Right renal cortex interstitium (tissue), 3 donors: ENCODE measurements at regions not wholly inside any gene's neighbourhood (a gene's known extent, or its start where the extent isn't known, plus 50 kb on each side); places are given as distances from the start of the nearest gene placed in this dataset.

Experiments
- DNase-seq, 3 donors: peaks; one replicate each; pipeline ENCODE4 v3.0.0-alpha.2; 2013; ENCODE audit warnings: low read depth in 3 of 3, low spot score in 2 of 3

DNA sequence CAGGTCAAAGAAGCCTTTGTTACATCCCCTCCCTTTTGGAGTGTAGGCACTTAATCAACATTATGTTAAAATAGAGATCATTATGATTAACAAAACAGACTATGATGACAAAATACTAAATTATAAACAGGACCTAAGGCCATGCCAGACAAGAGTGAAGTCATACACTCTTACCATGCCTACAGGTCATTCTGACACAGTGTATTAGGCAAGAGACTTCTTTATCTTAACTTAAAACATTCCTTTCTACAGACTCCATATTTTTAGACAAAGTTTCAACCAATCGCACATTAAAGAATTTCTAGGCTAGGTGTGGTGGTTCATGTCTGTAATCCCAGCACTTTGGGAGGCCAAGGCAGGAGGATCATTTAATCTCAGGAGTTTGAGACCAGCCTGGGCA, 128.6 kb upstream of the SLC34A2 start:
- DNase-seq: no peak

DNA sequence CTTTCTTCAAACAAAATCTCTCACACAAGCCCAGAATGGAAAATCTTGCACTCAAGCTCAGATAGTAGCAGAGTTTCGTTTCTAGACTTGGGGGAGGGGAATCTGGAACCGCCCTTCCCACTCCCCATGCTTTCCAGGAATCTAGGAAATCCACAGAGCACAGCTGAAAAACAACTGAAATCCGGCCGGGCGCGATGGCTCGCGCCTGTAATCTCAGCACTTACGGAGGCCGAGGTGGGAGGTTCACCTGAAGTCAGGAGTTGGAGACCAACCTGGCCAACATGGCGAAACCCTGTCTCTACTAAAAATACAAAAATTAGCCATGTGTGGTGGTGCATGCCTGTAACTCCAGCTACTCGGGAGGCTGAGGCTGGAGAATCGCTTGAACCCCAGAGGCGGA, 127.3 kb upstream of the SLC34A2 start:
- no peak for DNase-seq

DNA sequence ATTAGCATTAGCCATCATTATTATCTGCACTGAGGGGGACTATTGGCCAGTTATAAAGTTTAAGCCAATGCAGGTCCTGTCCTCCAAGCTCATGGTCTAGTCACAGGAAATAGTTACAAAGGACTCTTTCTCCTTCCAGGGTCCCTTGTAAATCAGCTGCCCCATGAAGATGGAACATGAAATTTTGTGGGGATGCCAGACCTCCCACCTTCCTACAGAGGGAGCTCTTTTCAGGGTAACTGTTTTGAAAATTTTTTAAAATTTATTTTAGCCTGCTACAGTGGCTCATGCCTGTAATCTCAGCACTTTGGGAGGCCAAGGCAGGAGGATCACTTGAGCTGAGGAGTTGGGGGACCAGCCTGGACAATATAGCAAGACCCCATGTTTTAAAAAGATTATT, 124.4 kb upstream of the SLC34A2 start:
- DNase-seq: no peak

DNA sequence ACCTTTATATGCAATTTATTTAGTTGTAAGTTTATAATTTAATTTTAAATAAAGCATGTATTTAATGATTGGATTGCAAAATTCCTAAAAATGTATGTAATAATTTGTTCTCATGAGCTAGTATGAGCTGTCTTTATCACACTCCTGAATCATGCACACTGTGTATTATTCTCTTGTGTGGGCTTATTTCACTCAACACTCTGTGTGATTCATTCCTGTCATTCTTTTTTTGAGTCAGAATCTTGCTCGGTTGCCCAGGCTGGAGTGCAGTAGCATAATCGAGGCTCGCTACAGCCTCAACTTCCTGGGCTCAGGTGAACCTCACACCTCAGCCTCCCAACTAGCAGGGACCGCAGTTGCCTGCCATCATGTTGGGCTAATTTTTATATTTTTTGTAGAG, 123.1 kb upstream of the SLC34A2 start:
- DNase-seq: no peak

DNA sequence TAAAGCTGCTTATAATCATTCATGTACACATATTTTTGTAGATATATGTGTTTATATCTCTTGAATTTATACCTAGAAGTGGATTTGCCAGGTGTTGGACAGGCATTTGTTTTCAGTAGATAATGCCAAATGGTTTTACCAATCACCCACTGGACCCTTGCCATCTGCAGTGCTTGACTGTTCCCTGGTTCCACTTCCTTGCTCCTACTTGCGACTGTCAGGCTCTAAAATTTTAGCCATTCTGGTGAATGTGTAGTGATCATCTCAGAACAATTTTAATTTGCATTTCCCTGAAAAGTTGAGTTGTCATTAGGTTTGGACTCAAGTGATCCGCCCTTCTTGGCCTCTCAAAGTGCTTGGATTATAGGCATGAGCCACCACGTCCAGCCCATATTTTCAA, 122.4 kb upstream of the SLC34A2 start:
- no peak for DNase-seq

DNA sequence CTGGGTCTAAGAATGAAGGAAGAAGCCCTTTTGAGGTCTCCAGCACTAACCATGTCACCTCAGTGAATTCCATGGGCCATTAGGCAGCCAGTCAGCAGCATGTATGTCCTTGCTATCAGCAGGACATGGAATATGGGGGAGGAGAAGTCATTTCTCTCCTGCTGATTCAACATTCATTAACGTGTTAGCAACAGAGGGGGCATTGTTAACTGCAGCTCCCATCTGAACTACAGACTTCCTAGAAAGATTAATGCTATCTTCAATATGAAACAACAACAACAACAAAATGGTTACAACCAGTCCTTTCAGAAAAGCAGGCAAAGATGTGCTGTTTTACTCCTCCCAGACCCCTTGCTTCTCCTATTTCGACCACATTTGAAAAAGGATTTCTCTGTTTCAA, 120.4 kb upstream of the SLC34A2 start:
- peak in 2 of 3 donors; percentile 37 to 38 for DNase-seq

DNA sequence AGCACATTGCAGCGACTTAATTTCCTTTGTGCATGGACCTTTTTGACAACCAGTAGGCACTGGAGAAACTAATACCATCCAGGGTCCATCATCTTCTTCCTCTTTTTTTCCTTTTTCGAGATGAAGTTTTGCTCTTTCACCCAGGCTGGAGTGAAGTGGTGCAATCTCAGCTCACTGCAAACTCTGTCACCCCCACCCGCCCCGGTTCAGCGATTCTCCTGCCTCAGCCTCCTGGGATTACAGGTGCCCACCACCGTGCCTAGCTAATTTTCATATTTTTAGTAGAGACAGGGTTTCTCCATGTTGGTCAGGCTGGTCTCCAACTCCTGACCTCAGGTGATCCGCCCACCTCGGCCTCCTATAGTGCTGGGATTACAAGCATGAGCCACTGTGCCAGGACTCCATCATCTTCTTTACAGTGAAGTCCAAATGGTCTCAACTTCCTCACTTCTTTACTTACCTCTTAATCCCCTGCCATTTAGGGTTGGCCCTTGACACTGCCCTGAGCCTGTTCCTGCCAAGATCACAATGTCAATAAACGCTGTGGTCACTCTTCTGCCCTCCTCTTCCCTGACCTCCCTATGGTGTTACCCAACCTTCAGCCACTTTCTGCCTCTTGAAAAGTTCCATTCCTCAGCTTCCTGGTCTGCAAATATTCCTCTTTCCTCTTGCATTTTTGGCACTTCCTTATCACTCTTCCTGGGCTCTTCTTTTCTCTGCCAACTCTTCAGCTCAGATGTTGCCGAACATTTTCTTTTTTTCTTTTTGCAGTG, 119.8 kb upstream of the SLC34A2 start:
- no peak for DNase-seq

DNA sequence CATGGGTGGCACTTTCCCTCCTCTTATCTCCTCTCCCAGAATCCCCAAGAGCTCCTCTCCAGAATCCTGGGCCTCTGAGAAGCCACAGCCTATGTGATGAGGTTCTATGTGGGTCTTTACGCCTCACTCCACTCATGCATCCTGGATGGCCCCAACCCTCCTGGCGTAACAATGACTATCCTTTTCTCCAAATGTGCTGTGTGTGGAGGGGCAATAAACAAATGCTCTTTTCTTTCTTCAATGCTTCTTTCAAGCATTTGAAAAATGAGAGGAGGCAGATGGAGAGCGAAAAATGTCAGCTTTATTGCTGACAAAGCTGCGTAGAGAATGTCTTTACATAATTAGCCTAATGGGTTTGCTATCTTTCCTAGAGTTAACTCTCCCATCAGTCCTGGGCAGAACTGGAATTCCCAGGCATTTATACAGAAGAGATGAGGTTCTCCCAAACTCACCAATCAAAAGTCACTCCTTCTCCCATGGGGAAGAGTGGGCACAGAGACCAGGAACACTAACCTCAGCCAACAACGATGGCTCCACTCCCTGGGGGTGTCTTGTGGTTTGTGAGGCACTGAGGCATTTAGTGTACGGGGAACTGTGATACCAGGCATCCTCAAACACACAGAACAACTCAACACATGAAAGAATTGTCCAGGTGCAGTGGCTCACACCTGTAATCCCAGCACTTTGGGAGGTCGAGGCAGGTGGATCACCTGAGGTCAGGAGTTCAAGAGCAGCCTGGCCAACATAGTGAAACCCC, 118.9 kb upstream of the SLC34A2 start:
- DNase-seq: no peak

DNA sequence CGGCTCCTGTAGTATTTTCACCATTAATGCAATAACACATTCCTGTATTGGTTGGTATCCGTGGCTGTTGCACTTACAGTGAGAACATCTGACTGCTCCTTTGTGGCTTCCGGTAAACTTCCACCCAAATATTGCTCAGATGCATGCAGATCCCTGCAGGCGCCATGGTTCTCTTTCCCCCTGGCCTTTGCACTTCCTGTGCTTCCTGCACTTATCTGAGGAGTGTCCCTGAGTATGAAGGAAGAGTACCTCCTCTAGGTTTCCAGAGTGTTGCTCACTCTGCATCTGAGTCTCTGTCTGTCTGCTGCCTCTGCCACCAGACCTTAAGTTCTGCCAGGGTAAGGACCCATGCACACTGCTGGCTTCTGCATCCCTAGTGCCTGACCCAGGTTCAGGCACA, 117.2 kb upstream of the SLC34A2 start:
- DNase-seq: no peak

DNA sequence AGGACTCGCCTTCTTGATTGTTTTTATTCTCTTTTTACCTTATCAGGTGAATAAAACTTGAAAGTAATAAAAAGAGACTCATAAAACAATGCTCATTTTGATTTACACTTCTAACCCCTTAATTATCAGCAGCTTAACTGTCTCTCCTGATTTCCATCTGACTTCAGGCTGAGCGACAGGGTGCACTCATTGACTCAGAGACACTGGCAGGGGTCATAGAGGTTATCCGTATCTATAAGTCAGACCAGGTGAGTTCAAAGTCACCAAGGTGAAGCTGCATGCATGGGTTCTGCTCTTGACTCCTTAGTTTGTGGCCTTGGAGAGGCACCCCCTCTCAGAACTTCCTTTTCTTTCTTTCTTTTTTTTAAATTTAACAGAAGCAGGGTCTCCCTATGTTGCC, 116.4 kb upstream of the SLC34A2 start:
- DNase-seq: no peak

DNA sequence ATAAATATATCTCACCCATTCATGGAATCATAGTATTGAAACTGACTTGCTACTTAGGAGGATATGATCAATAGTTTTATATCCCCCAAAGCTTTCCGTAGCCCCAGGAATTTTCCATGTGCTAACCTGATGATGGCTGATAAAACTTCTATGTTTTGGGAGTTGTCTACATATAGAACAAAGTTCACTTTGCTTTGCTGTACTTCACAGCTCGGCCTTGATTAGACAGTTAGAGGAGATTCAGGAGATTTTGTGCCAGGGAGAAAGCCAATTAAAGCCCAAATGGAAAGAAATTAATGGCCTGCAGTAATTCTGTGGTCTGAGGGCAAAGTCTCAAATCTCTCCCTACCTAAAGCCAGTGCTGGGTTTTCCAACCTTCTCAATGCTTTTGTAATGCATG, 114.9 kb upstream of the SLC34A2 start:
- DNase-seq: no peak

DNA sequence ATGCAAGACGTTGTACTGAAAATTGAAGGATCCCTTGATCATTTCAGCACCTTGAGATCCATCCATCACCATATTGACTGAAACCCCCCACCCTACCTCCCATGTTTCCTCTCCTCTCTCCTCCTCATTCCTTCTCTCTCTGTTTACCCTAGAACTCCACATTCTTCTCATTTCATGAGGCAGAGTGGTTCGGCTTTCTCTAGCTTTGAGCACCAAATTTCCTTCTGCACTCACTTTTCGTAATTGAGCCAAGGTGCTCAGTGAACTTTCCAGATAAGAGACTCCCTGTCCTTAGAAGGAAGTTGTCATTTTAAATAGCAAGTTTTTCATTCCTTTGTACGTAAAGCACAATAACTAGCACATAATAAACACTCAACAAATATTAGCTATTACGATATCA, 108.3 kb upstream of the SLC34A2 start:
- no peak for DNase-seq

DNA sequence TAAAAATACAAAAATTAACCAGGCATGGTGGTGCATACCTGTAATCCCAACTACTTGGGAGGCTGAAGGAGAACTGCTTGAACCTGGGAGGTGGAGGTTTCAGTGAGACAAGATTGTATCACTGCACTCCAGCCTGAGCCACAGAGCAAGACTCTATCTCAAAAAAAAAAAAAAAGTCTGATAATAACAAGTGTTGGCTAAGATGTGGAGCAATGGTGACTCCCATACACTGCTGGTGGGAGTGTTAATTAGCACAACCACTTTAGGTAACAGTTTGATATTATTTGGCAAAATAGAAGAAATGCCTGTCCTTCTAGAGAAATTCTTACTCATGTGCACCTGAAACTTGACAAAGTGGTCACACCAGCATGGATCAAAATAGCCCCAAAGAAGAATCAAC, 106.2 kb upstream of the SLC34A2 start:
- no peak for DNase-seq

DNA sequence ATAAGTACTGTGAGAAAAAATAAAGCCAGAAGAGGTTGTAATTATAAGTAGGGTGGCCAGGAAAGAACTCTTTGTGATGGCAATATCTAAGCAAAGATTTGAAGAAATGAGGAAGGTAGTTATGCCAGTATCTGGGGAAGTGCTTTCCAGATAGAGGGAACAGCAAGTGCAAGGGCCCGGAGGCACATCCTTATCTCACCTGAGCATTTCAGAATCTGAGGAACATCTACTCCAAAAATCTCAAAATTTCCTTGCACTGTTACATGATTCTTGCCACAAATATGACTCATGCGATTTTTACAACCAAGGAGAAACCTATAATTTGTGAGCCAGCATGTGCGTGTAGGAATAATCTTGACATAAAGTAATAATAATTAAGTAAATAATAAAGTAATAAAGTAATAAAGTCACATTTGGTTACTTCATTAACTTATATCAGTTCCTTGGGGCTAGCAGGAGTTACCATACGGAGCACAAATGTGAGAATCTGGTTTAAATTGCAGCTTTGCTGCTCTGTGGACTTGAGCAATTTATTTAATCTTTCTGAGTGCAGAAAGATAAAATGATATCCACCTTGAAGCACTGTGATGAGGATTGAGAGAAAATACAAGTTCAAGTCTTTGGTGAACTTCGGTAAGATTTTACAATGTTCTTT, 105.1 kb upstream of the SLC34A2 start:
- no peak for DNase-seq

DNA sequence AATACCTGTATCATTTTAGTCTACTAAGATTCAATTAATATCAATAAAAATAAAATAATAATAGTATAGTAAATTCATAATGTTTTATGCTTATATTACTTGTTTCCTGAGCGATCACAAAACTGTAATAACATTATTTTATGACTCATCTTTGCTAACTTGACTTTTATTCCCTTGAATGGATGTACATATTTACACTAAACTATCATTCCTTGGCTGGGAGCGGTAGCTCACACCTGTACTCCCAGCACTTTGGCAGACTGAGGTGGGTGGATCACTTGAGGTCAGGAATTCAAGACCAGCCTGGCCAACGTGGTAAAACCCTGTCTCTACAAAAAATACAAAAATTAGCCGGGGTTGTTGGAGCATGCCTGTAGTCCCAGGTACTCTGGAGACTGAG, 104.0 kb upstream of the SLC34A2 start:
- DNase-seq: no peak

DNA sequence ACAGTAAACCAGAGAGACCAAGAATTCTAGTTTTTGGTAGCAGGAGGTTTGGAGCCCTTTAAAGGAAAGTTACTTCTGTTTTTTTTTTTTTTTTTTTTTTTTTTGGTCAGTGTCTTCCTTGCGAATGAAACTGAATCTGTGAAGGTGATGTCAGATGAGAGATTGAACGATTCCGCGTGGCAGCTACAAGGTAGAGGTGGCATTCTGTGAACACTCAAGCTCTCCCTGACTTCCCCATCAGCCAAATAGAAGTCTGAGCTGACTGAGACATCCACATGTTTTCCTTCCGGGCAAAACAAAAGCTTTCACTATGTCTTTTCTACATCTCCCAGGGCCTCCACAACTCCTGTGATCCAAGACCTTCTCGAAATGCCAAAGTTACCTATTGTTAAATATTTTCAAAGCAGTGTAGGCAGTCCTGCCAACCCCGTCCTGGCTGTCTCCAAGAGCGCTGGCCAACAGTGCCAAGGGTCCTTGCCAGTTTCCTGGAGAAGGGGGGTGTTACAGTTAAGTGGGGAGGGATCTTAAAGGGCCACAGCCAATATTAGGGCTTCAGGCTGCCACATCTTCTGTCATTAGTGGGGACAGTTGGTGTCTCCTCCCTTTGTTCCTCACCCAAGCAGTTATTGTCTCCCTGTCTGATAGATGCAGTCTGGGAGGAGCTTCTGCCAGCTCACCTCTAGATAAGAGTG, 102.9 kb upstream of the SLC34A2 start:
- no peak for DNase-seq

DNA sequence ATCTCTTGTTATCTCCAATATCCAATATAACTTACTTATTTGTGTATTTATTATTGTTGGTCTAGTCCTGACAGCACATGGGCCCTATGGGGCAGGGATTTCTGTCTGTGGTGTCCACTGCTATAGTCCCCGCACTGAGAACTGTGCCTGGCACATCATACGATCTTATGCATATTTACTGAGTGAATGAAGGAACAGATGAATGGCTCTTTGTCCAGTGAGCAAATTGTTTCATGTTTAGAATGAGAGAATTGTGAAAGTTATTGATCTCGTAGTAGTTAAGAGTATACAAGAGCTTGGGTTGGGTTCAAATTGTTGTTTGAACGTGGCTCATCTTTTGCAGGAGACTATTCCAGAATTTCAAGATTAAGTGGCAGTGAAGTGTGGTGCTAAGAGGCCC, 96.1 kb upstream of the SLC34A2 start:
- no peak for DNase-seq

DNA sequence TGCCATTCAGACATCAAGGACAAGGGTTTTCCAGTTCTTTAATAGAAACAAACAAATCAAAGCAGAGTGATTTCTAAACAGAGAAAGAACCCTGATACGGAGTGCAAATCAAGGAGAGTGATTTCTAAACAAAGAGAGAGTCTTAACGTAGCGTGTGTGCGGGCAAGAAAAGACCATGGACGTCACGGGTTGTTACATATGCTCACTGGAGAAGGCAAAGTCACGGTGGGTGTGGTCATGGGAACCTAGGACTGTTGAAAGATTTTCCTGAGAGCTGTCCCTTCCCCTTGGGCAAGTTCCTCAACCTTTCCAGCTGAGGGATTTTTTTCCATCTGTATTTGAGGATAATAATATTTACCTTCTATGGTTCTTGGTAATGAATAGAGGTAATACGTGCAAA, 95.0 kb upstream of the SLC34A2 start:
- DNase-seq: no peak

DNA sequence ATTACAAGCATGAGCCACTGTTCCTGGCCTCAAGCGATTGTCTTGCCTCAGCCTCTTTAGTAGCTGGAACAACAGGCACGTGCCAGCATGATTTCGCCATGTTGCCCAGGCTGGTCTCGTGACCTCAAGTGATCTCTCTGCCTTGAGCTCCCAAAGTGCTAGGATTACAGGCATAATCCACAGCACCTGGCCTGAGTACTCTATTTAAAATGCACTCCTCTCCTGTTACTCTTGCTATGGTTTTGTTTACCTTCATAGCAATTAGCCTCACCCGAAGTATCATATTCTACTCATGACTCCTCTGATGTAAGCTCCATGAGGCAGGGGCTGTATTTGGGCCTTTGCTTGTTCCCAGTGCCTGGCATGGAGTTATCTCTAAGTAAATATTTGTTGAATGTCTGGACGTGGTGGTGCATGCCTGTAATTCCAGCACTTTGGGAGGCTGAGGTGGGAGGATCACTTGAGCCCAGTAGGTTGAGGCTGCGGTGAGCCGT, 92.5 kb upstream of the SLC34A2 start:
- no peak for DNase-seq

DNA sequence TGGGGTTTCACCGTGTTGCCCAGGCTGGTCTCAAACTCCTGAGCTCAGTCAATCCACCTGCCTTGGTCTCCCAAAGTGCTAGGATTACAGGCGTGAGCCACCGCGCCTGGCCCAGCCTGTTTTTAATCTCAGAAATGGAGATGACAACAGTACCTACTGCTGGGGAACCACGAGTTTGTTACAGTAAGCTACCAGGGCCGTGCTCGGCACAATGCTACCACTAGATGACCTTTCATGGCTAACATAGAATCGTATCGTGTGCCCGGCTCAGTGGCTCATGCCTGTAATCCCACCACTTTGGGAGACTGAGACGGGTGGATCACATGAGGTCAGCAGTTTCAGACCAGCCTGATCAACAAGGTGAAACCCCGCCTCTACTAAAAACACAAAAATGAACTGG, 90.8 kb upstream of the SLC34A2 start:
- no peak for DNase-seq

DNA sequence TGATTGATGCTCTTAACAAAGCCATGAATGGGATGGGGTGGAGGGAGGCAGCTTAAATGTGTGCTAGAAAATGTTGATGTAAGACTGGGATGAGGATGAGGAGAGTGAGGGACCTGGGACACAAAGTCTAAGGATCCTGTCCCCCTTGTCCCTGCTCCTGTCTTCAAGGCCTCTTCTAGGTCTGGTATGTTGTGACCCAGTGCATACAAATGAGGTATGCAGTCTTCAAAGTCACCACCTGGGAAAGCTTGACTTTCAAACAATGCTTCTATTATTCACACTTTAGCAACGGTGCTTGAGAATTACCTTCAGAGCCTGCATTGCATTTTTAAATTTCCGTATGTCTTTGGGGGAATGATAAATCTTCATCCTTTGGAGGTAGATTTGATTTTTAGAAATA, 88.4 kb upstream of the SLC34A2 start:
- DNase-seq: no peak
